ENCODE measurements at regions not wholly inside any gene's neighbourhood (a gene's known extent, or its start where the extent isn't known, plus 50 kb on each side); places are given as distances from the start of the nearest gene placed in this dataset.
"Not testable (repeated sequence)": the region's sequence is repeated elsewhere in the genome, so short reads cannot be mapped to it uniquely, and the experiment has no call there.

GRCh38 chr2:192544371-192544955, 349.7 kb upstream of the TMEFF2 start:
- Histone ChIP-seq H3K27ac (ENCODE audit: control insufficient read depth, insufficient read depth) (no peak overlapping the region), H2AFZ (ENCODE audit: control insufficient read depth, low read depth, low read length) (no peak overlapping the region), H3K9me3 (replicated peaks; ENCODE audit: control insufficient read depth, insufficient read depth, low read length) (no peaks in the 10 kb centered on the region), H3K9ac (ENCODE audit: control insufficient read depth, insufficient read depth, low read length) (no peak overlapping the region), H4K20me1 (ENCODE audit: control insufficient read depth, insufficient read depth) (no peaks in the 10 kb centered on the region), H3K27me3 (replicated peaks in 1 of 2; ENCODE audit: control insufficient read depth in 2 of 2, insufficient read depth in 2 of 2, low read length in 1 of 2) (no peaks in the 10 kb centered on the region), H3K4me3 (no peak overlapping the region), H3K36me3 (ENCODE audit: control insufficient read depth in 2 of 2, insufficient read depth in 2 of 2, low read length in 1 of 2) (no peaks in the 10 kb centered on the region), H3K79me2 (ENCODE audit: control insufficient read depth, insufficient read depth, low read length) (no peaks in the 10 kb centered on the region), H3K4me1 (ENCODE audit: control insufficient read depth, insufficient read depth, low read length) (no peaks in the 10 kb centered on the region), H3K4me2 (ENCODE audit: control insufficient read depth, insufficient read depth) (no peak overlapping the region)
- in situ Hi-C loops (cut with MboI): no loop called here
- ChIA-PET POLR2A (no interaction called here), RAD21 (ENCODE audit: unreplicated experiment) (no interaction called here), CTCF (no interaction called here), SMC1A (ENCODE audit: uncharacterized antibody, unreplicated experiment) (no interaction called here)
- TF ChIP-seq FOXK2 (IDR thresholded peaks at IDR 0.05): no peak
- no TSS peak for BruUV-seq (replicated peaks)
- FAIRE-seq (no peak), DNase-seq (ENCODE audit: low read depth, low spot score) (no peak), ATAC-seq (no peak)
- WGBS (ENCODE audit: insufficient coverage, insufficient replicate concordance, low lambda C conversion rate, missing lambda C conversion rate): 18% methylated on average over 4 of the region's 4 CpGs
- intact Hi-C loops (cut with micrococcal nuclease; ENCODE audit: unreplicated experiment): no loop called here

GRCh38 chr2:192542148-192543066, 347.7 kb upstream of the TMEFF2 start:
- SMC1A ChIA-PET (ENCODE audit: uncharacterized antibody, unreplicated experiment); H3K9ac ChIP-seq (ENCODE audit: control insufficient read depth, insufficient read depth, low read length); H3K79me2 ChIP-seq (ENCODE audit: control insufficient read depth, insufficient read depth, low read length); RAD21 ChIA-PET (ENCODE audit: unreplicated experiment); H3K9me3 ChIP-seq (replicated peaks; ENCODE audit: control insufficient read depth, insufficient read depth, low read length); POLR2A ChIA-PET; H3K4me2 ChIP-seq (ENCODE audit: control insufficient read depth, insufficient read depth); ATAC-seq; CTCF ChIA-PET; H2AFZ ChIP-seq (ENCODE audit: control insufficient read depth, low read depth, low read length); H4K20me1 ChIP-seq (ENCODE audit: control insufficient read depth, insufficient read depth); DNase-seq (ENCODE audit: low read depth, low spot score); intact Hi-C loops (cut with micrococcal nuclease; ENCODE audit: unreplicated experiment); H3K36me3 ChIP-seq (ENCODE audit: control insufficient read depth in 2 of 2, insufficient read depth in 2 of 2, low read length in 1 of 2); H3K27ac ChIP-seq (ENCODE audit: control insufficient read depth, insufficient read depth); H3K27me3 ChIP-seq (replicated peaks in 1 of 2; ENCODE audit: control insufficient read depth in 2 of 2, insufficient read depth in 2 of 2, low read length in 1 of 2); in situ Hi-C loops (cut with MboI); FAIRE-seq; BruUV-seq (replicated peaks); H3K4me1 ChIP-seq (ENCODE audit: control insufficient read depth, insufficient read depth, low read length); H3K4me3 ChIP-seq: not testable (repeated sequence)
- WGBS (ENCODE audit: insufficient coverage, insufficient replicate concordance, low lambda C conversion rate, missing lambda C conversion rate): 45% methylated on average over 13 of the region's 14 CpGs

Measured in GM12878 (cell line).